WTC11 (cell line): ENCODE measurements at regions not wholly inside any gene's neighbourhood (a gene's known extent, or its start where the extent isn't known, plus 50 kb on each side); places are given as distances from the start of the nearest gene placed in this dataset.

Source experiments
- TCF7 ChIP-seq: sonication (generic); formaldehyde crosslinking; IDR thresholded peaks from 2 replicates; pipeline ENCODE4 v1.8.0; 2022; ENCODE audit warnings: mild to moderate bottlenecking, low read depth, missing genetic modification reagents, moderate library complexity
- ZNF138 ChIP-seq: sonication (generic); formaldehyde crosslinking; conservative IDR thresholded peaks from 2 replicates; pipeline ENCODE4 v1.8.1; 2022; ENCODE audit warnings: mild to moderate bottlenecking, moderate library complexity, missing genetic modification reagents
- TF ChIP-seq, protein P1 (sequence below): sonication (generic); formaldehyde crosslinking; IDR thresholded peaks from 2 replicates; pipeline ENCODE4 v1.8.0; 2023; ENCODE audit warnings: mild to moderate bottlenecking, missing genetic modification reagents

DNA sequence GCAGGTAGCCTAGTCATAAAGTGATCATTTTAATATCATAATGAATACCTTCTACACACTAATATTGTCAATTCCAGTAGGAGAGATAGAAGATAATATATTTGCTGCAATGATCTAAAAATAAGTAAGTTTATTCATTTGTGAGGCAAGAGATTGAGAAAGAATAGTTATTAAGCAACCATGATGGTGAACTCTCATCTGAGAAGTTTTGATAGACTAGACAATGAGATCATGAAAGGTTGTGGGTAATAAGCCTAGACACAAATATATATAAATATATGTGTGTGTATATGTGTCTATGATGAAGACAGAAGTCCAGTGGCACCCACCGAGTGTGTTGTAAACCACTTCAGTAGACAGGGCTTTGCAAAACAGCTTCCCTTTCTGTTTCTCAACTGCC lies 181.0 kb upstream of the CHST9 start:
- TF ChIP-seq TCF7 (no peak), ZNF138 (CRISPR knock-in tag) (no peak)
- TF ChIP-seq, protein P1, sequence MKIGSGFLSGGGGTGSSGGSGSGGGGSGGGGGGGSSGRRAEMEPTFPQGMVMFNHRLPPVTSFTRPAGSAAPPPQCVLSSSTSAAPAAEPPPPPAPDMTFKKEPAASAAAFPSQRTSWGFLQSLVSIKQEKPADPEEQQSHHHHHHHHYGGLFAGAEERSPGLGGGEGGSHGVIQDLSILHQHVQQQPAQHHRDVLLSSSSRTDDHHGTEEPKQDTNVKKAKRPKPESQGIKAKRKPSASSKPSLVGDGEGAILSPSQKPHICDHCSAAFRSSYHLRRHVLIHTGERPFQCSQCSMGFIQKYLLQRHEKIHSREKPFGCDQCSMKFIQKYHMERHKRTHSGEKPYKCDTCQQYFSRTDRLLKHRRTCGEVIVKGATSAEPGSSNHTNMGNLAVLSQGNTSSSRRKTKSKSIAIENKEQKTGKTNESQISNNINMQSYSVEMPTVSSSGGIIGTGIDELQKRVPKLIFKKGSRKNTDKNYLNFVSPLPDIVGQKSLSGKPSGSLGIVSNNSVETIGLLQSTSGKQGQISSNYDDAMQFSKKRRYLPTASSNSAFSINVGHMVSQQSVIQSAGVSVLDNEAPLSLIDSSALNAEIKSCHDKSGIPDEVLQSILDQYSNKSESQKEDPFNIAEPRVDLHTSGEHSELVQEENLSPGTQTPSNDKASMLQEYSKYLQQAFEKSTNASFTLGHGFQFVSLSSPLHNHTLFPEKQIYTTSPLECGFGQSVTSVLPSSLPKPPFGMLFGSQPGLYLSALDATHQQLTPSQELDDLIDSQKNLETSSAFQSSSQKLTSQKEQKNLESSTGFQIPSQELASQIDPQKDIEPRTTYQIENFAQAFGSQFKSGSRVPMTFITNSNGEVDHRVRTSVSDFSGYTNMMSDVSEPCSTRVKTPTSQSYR (CRISPR knock-in tag) = no peak
